Dermis microvascular lymphatic vessel endothelial cell (primary cell): ENCODE measurements at regions not wholly inside any gene's neighbourhood (a gene's known extent, or its start where the extent isn't known, plus 50 kb on each side); places are given as distances from the start of the nearest gene placed in this dataset.

Experiments used
- DNase-seq, 2 donors: peaks; one replicate each; pipeline versions ENCODE4 v3.0.0 to v3.0.0-alpha.2; 2010; ENCODE audit warnings: low read depth in 2 of 2

DNA sequence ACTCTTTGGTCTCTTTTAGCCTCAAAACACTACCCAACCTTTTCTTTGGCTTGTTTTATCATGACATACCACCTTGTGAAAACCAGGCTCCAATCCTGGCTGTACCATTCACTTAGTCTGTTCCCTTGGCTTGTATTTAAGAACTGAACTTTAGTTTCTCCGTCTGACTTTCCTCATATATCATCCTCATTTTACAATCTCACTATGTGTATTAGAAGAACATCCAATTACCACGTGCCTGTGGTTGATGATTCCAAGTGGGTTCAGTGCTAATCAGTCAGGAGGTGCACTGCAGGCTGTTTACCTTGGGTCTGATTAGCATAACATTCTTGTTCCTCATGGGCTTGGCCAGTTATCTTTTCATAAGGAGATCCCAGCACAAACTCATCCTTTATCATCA, 144.8 kb upstream of the KLF14 start:
- DNase-seq = no peak

DNA sequence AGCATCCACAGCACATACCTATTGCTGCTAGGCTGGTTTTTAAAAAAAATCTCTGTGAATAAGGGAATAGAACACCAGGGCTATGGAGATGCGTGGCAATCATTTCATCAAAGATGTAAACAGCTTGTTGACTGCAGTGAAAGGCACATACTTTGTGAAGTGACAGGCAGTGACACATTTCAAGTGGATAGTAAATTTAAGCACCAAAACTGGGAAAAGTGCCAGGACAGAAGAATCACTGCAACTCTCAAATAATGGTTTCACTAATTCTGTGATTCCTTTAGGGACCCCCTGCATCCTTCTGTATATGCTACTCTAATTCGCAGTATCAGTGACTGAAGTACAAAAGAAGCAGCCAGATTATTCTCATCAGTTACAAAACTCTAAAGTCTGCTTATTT, 145.2 kb upstream of the KLF14 start:
- DNase-seq = no peak

DNA sequence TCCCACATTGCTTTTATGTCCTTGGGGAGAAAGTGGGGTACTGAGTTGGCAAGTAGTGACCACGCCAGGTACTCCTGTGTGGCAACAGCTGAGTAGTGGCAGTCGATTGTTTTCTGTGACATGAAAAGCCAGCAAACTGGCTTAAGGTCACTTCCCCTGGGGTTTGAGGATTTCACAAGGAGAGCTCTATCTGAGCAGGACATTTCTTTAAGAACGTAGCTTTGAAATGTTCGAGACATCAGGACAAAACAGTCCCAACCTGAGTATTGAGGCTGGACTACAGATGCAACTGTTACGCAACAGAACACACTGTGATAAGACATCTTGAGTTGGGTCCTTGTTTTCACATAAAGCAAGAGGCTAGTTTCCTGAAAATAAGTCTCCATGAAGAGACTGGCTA, 146.7 kb upstream of the KLF14 start:
- no peak for DNase-seq

GRCh38 chr7:130881091-130881798, 147.2 kb upstream of the KLF14 start:
- DNase-seq = no peak

DNA sequence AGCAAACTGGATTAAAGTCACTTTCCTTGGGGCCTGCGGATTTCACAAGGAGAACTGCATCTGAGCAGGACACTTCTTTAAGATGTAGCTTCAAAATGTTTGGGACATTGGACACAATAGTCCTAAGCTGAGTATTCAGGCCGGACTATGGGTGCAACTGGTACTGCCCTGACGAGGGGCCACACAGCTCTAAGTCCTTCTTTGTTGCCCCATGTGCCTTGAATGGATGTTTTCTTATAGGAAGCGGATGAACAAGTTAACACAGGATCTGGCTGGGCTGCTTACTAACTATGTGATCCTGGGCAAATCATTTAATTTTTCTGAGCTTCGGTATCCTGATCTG, 147.8 kb upstream of the KLF14 start:
- no peak for DNase-seq

GRCh38 chr7:130882396-130882795, 148.4 kb upstream of the KLF14 start:
- no peak for DNase-seq

DNA sequence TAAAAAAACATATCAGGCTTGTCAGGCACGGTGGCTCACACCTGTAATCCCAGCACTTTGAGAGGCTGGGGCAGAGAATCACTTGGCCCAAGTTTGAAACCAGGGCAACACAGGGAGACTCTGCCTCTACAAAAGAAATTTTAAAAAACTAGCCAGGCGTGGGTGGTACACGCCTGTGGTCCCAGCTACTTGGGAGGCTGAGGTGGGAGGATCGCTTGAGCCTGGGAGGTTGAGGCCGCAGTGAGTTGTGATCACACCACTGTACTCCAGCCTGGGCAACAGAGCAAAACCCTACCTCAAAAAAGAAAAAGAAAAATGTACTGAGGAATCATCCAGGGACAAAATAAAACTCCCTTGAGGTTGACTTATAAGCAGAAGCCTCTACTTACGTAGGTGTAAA, 149.9 kb upstream of the KLF14 start:
- DNase-seq = no peak

- DNase-seq = no peak
Measured at GRCh38 chr7:130884437-130885417, 150.7 kb upstream of the KLF14 start.

GRCh38 chr7:130886438-130887135, 152.6 kb upstream of the KLF14 start:
- DNase-seq = peak in 1 of 2 donors; percentile 41

GRCh38 chr7:130887182-130887956, 153.4 kb upstream of the KLF14 start:
- peak; percentile 88 to 94 for DNase-seq

DNA sequence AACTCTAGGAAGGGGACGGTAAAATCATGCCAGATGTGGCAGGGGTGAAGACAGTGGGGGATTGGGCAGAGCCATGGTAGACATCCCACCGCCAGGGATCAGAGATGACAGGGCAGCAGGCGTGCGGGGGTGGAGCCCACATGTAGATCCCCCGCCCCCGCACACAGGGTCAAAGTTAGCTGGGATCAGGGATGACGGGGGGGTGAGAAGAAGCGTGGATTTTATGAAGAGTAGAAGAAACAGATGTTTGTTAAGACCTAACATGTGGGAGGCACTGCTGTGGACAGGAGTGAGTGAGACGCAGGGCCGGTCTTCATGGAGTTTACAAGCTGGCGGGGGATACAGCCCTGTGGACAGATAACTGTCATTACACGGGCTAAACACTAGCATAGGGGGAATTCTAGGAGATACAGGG, 154.0 kb upstream of the KLF14 start:
- peak in 1 of 2 donors; percentile 56 for DNase-seq

GRCh38 chr7:130888468-130888867, 154.5 kb upstream of the KLF14 start:
- no peak for DNase-seq

DNA sequence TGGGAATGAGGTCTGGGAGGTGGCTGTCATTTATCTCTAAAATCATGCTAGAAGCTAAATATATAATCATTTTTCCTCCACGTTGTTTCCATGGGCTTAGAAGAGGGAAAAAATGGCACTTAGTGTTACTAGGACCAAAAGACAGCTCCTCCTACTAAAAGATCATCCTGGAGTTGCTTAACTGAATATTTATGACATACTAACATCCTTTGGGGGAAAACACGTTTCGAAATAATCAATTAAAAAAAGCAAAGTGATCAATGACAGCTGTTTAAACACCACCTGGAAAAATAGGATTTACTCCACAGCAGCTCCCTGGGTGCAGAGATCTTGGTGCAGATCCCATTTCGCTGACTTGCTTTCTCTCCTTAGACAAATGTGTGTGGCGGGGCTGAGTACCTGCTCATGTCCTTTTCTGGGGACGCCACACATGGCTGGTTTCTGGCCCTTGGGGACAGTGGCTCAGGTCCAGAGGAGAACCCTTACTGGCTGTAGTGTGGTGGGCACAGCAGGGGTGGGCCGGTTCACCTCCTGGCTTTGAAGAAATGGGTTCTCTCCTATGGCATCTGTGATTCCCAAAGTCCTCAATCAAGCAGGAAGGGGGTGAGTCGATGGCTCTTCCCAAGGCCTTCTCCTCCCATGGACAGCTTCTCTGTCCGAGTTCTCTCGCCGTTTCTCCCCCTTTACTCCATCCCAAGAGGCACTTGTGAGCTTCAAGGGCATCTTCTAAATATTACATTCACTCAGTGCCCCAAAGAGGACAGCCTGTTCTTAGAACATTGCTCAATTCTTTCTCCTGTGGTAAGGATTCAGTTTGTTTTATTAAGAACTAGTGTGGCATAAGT, 156.4 kb upstream of the KLF14 start:
- no peak for DNase-seq

DNA sequence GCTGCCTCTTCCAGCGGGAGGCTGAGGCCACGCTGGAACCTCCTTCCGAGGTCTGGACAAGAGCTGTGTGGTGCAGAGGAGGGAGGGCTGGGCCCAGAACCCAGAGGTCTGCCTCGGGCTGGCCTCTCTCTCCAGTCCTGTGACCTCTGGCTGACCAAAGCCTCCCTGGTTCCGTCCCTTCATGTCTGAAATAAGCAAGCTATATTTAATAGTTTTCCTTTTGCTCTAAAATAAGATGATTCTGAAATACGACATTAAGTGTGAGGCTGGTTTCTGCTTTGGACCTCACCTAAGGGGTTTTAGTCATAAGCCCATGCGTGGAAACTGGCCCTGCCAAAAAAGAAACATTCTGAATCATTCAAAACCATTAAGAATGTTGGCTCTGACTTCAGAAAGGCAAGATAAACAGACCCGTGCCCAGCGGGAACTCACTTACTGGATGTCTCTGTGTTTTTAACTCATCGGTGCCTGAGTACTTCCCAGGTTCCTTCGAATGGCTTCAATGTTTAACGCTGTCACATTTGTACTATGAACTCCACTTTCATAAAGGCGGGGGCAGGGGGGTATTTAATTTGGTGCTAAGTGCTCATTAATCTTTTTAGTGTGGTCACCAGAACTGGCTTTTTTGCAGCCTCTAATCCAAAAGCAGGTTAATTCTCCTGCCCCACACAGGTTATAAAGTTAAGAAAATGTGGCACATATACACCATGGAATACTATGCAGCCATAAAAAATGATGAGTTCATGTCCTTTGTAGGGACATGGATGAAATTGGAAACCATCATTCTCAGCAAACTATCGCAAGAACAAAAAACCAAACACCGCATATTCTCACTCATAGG, 157.5 kb upstream of the KLF14 start:
- peak; percentile 52 to 91 for DNase-seq

DNA sequence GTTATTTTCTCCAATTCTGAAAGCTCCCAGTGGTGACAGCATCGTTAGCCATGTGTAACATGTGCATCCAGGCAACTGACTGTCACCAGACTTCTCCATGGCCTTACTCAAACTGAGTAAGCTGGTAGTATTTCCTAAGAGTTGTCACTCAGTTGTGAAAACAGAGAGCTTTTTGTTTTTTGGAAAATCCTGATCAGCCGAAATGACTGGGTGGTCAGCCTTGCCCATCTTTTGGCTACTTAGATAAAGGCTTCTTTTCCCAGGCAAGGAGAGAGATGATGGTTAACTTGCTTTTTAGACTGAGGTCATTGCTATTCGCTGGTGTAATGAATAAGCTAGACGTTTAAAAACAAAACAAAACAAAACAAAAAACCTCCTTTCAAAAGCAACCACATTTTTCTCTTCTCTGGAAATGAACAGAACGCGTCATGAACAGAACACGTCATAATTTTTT, 159.5 kb upstream of the KLF14 start:
- DNase-seq = peak; percentile 29 to 49

DNA sequence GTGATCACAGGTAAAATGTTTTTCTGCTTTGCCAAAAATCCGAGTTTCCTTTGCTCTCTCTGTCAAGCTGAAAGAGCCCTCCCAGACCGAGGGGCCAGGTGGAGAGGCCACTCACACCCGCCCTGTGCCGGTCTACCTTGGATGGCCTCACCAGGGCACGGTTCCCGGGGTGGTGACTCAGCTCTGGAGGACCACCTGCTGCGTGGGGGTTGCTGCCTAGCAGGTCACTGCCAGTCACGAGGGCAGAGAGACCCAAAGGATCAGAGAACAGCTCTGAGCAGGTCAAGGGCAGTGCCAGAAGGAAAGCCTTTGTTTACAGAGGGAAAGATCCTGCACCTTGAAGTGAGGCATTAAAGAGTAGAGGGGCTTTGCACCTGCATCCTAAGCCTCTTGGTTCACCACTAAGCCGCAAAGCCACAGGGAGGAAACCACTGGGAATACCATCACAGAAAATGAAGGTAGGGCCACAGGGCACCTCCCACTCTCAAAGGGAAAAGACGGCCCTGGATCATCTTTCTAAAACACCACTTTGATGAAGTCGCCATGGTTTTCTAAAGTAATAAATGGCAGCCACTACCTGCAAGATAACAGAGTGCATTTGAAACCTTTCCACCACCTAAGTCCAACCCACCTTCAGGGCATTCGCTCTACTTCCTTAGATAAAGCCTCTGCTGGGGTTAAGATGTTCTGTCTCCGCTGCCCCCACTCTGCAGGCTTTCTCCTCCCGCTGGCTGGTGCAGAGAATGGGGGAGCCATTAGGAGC, 160.3 kb upstream of the KLF14 start:
- peak; percentile 34 to 84 for DNase-seq

DNA sequence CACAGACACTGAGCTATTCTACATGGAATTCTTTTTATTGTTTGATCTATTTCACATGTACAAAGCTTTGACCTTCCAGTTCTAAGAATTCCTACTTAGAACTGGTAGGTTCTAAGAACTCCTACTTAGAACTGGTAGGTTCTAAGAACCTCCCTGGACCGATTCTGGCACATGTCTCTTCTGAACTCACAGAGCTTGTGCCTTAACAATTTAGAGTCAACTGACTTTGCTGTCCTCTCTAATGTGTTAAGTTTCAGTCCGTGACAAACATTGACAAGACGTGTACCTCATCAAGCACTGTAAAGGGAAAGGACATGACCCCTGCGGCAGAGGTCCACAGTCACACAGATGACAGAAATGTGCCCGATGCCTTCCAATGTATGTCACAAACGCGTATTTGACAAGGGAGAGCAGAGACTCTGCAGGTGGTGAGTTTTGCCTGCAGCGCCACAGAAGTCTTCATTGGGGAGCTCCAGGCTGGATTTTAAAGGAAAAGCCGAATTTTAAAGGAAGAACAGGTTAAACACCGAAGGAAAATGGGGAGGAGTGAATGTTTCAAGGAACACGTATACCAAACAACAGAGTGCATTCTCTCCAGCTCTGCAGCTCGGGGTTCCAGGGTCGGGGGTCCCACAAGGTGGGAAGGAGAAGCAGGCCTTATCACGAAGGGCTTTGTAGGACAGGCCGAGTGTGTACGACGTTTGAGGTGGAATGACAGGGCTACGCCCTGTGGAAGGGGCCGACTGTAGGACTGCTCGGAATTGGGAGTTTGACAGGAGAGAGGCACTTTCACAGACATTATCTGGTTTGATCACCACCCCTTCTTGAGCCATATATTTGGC, 161.1 kb upstream of the KLF14 start:
- DNase-seq = no peak
